Testis (tissue), 2 donors: ENCODE measurements at regions not wholly inside any gene's neighbourhood (a gene's known extent, or its start where the extent isn't known, plus 50 kb on each side); places are given as distances from the start of the nearest gene placed in this dataset.

Source experiments
- DNase-seq: peaks from one replicate; pipeline ENCODE4 v3.0.0-alpha.2; 2019
- H3K27ac ChIP-seq, 2 donors: fragments of 200-600 bp; sonication (generic); one replicate each; pipeline ENCODE4 v1.5.1; 2019
- H3K27me3 ChIP-seq: fragments of 200-600 bp; sonication (generic); one replicate; pipeline ENCODE4 v1.5.1; 2019
- H3K36me3 ChIP-seq: fragments of 200-600 bp; sonication (generic); one replicate; pipeline ENCODE4 v1.5.1; 2017; ENCODE audit warnings: low read depth; ENCODE audit errors: missing control alignments
- H3K4me1 ChIP-seq: fragments of 200-600 bp; sonication (generic); one replicate; pipeline ENCODE4 v1.5.1; 2019
- H3K4me3 ChIP-seq, 2 donors: fragments of 200-600 bp; sonication (generic); one replicate each; pipeline ENCODE4 v1.5.1; 2017 to 2019
- H3K9me3 ChIP-seq: fragments of 200-600 bp; sonication (generic); one replicate; pipeline ENCODE4 v1.5.1; 2017
- POLR2A ChIP-seq: fragments of 450-650 bp; IDR thresholded peaks from one replicate; pipeline ENCODE4 v1.6.1; 2017; ENCODE audit warnings: antibody characterized with exemption, mild to moderate bottlenecking, moderate library complexity
- WGBS, 2 donors: methylation state at CpG; one replicate each; pipeline ENCODE4 v1.1.5; 2018; 5-methylcytosine and 5-hydroxymethylcytosine counted together
- intact Hi-C: fragments of 100-400 bp; cut with DNase I; formaldehyde crosslinking; loops from one replicate; pipeline ENCODE4 v1.15.1; 2023; ENCODE audit warnings: low total_unique reads
- TF ChIP-seq, protein P1 (sequence below), 3 experiments: fragments of 450-650 bp in 2 of 3; fragments of 200-600 bp in 1 of 3; sonication (generic) in 1 of 3; IDR thresholded peaks; one replicate each; pipeline ENCODE4 v1.5.1; 2016 to 2019; ENCODE audit warnings: antibody characterized with exemption in 3 of 3, mild to moderate bottlenecking in 2 of 3, moderate library complexity in 1 of 3

DNA sequence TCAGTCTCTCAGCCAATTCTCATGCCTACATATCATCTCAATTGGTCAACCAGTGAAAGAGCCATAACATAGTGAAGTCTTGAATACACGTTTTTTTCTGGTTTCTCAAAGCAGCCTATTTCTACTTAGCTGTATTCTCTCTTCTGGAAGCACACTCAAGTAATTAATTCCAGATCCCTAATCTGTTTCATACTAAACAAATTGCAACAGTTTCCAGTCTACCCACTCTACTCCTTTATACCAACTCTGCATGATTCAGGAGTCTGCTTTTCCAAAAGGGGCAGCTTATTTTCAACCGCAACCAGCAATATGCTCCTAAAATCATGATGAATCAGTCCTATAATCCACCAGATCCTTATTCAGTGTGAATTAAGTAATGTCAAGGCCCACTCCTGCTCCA, 211.7 kb downstream of the TLE1 start:
- 66 to 86% methylated on average over 2 of the region's 2 CpGs for WGBS, 2 donors
- H3K4me1 ChIP-seq = no peaks in the 10 kb centered on the region
- TF ChIP-seq, protein P1, sequence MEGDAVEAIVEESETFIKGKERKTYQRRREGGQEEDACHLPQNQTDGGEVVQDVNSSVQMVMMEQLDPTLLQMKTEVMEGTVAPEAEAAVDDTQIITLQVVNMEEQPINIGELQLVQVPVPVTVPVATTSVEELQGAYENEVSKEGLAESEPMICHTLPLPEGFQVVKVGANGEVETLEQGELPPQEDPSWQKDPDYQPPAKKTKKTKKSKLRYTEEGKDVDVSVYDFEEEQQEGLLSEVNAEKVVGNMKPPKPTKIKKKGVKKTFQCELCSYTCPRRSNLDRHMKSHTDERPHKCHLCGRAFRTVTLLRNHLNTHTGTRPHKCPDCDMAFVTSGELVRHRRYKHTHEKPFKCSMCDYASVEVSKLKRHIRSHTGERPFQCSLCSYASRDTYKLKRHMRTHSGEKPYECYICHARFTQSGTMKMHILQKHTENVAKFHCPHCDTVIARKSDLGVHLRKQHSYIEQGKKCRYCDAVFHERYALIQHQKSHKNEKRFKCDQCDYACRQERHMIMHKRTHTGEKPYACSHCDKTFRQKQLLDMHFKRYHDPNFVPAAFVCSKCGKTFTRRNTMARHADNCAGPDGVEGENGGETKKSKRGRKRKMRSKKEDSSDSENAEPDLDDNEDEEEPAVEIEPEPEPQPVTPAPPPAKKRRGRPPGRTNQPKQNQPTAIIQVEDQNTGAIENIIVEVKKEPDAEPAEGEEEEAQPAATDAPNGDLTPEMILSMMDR (IDR thresholded peaks at IDR 0.05) = no peak
- no peak for TF ChIP-seq POLR2A

GRCh38 chr9:81476813-81477490, 212.4 kb downstream of the TLE1 start:
- H3K4me1 ChIP-seq = no peaks in the 10 kb centered on the region
- H3K4me3 ChIP-seq = no peak overlapping the region
- H3K9me3 ChIP-seq = no peaks in the 10 kb centered on the region
- TF ChIP-seq POLR2A = no peak
- TF ChIP-seq, protein P1 (IDR thresholded peaks at IDR 0.05) = no peak
- WGBS, 2 donors = 95% methylated on average over 6 of the region's 6 CpGs
- H3K27ac ChIP-seq = no peak overlapping the region
- no peaks in the 10 kb centered on the region for H3K27me3 ChIP-seq
- no peak for DNase-seq
- H3K36me3 ChIP-seq = no peaks in the 10 kb centered on the region
- intact Hi-C loops = no loop called here

More for the DNA sequence above, 211.7 kb downstream of the TLE1 start:
- no peaks in the 10 kb centered on the region for H3K9me3 ChIP-seq
- H3K4me3 ChIP-seq = no peak overlapping the region
- H3K27ac ChIP-seq = no peak overlapping the region
- no peaks in the 10 kb centered on the region for H3K27me3 ChIP-seq
- H3K36me3 ChIP-seq = no peaks in the 10 kb centered on the region
- DNase-seq = no peak
- intact Hi-C loops = no loop called here

DNA sequence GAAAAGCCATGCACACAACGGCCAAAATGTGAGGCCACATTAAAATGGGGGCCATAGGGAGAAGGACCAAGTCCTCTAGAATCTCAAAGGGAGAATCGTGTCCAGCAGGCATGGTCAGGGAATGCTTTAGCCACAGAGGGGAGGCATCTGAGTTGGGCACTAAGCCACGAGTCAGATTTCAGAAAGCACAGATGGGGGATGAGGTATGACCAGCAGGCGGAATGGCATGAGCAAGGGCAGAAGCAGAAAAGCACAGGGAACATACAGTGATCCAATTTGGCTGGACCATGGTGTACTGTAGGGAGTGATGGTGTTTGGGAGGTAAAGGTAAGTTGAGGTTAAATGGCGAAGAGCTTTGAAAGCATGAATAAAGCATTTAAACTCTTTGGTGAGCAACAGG, 214.6 kb downstream of the TLE1 start:
- intact Hi-C loops = no loop called here
- TF ChIP-seq, protein P1 (IDR thresholded peaks at IDR 0.05) = no peak
- no peak for TF ChIP-seq POLR2A
- DNase-seq = no peak
- 93 to 98% methylated on average over 5 of the region's 5 CpGs for WGBS, 2 donors
- Histone ChIP-seq H3K36me3 (no peaks in the 10 kb centered on the region), H3K27ac (no peak overlapping the region), H3K4me3 (no peak overlapping the region), H3K4me1 (no peaks in the 10 kb centered on the region), H3K27me3 (no peaks in the 10 kb centered on the region), H3K9me3 (no peaks in the 10 kb centered on the region)

- Histone ChIP-seq H3K36me3 (no peaks in the 10 kb centered on the region), H3K9me3 (no peaks in the 10 kb centered on the region), H3K27me3 (no peaks in the 10 kb centered on the region), H3K27ac (no peak overlapping the region), H3K4me1 (no peaks in the 10 kb centered on the region), H3K4me3 (no peak overlapping the region)
- intact Hi-C loops = no loop called here
- DNase-seq = no peak
- 74 to 85% methylated on average over 3 of the region's 3 CpGs for WGBS, 2 donors
- TF ChIP-seq, protein P1 (IDR thresholded peaks at IDR 0.05) = no peak
- no peak for TF ChIP-seq POLR2A
Observed at GRCh38 chr9:81474125-81474524, 215.2 kb downstream of the TLE1 start.

DNA sequence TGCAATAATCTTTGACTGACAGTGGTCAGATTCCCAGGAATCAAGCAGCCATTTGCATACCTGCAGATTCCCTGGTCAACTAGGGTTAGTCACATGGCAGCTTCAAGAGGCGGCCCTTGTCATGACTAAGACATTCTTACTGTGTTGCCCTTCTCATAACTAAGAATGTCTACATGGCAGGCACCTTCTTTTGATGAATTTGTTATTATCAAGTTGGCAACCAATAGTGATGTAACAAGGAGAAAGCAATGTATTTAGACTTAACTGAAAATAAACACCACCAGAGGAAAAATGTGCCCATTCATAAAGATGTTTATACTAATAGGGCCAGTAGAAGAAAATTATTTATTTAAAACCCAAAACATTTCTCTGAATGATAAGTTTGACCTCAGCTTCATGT, 215.6 kb downstream of the TLE1 start:
- intact Hi-C loops = no loop called here
- Histone ChIP-seq H3K4me1 (no peaks in the 10 kb centered on the region), H3K9me3 (no peaks in the 10 kb centered on the region), H3K4me3 (no peak overlapping the region), H3K27ac (no peak overlapping the region), H3K36me3 (no peaks in the 10 kb centered on the region), H3K27me3 (no peaks in the 10 kb centered on the region)
- TF ChIP-seq, protein P1 (IDR thresholded peaks at IDR 0.05) = no peak
- no peak for TF ChIP-seq POLR2A
- no peak for DNase-seq
- WGBS, 2 donors = 96 to 100% methylated on average over 1 of the region's 1 CpG
